ENCODE measurements at regions not wholly inside any gene's neighbourhood (a gene's known extent, or its start where the extent isn't known, plus 50 kb on each side); places are given as distances from the start of the nearest gene placed in this dataset.

- no peak for TF ChIP-seq EZH2 (IDR thresholded peaks at IDR 0.05; ENCODE audit: low read depth)
- TF ChIP-seq CTCF (conservative IDR thresholded peaks at IDR 0.05), result no peak
- Histone ChIP-seq H3K4me2 (no peak overlapping the region), H3K36me3 (ENCODE audit: low read depth) (no peaks in the 10 kb centered on the region), H2AFZ (no peak overlapping the region), H3K9me3 (ENCODE audit: insufficient read depth, low read depth) (no peaks in the 10 kb centered on the region), H3K27me3 (ENCODE audit: insufficient read depth, low read depth) (peaks cover 100% of the 10 kb centered on the region), H3K27ac (no peak overlapping the region), H3F3A (ENCODE audit: insufficient read depth, low read depth) (no peaks in the 10 kb centered on the region), H4K20me1 (ENCODE audit: insufficient read depth) (no peaks in the 10 kb centered on the region), H3K4me1 (replicated peaks; ENCODE audit: insufficient read depth) (no peaks in the 10 kb centered on the region), H3K79me2 (ENCODE audit: low read depth) (no peaks in the 10 kb centered on the region), H3K4me3 (no peak overlapping the region), H3K9me2 (ENCODE audit: insufficient read depth) (no peaks in the 10 kb centered on the region)
- no peak for DNase-seq
- intact Hi-C loops (cut with micrococcal nuclease; ENCODE audit: unreplicated experiment), result no loop called here
- POLR2A ChIA-PET (ENCODE audit: unreplicated experiment), result no interaction called here
- no TSS peak for BruUV-seq (replicated peaks)
- CTCF ChIA-PET, result no interaction called here
Observed at GRCh38 chr11:134474070-134474860, 62.2 kb upstream of the B3GAT1 start.

- no peaks in the 10 kb centered on the region for H3F3A ChIP-seq (ENCODE audit: insufficient read depth, low read depth)
- no peak overlapping the region for H3K4me3 ChIP-seq
- no peak overlapping the region for H3K4me2 ChIP-seq
- no peaks in the 10 kb centered on the region for H3K36me3 ChIP-seq (ENCODE audit: low read depth)
- no peaks in the 10 kb centered on the region for H3K79me2 ChIP-seq (ENCODE audit: low read depth)
- ChIA-PET CTCF (no interaction called here), POLR2A (ENCODE audit: unreplicated experiment) (interaction anchor here (0.7 kb wide), 1 partner anchor 70 kb away, joined by 4 read pairs; no protein-coding TSS in a partner anchor)
- no peak overlapping the region for H3K27ac ChIP-seq
- no peaks in the 10 kb centered on the region for H3K4me1 ChIP-seq (replicated peaks; ENCODE audit: insufficient read depth)
- intact Hi-C loops (cut with micrococcal nuclease; ENCODE audit: unreplicated experiment), result no loop called here
- TF ChIP-seq CTCF (conservative IDR thresholded peaks at IDR 0.05) (no peak), EZH2 (IDR thresholded peaks at IDR 0.05; ENCODE audit: low read depth) (no peak)
- DNase-seq, result no peak
- no peaks in the 10 kb centered on the region for H3K9me2 ChIP-seq (ENCODE audit: insufficient read depth)
- no peaks in the 10 kb centered on the region for H4K20me1 ChIP-seq (ENCODE audit: insufficient read depth)
- BruUV-seq (replicated peaks), result no TSS peak
- peaks cover 100% of the 10 kb centered on the region for H3K27me3 ChIP-seq (ENCODE audit: insufficient read depth, low read depth)
- H2AFZ ChIP-seq, result no peak overlapping the region
- H3K9me3 ChIP-seq (ENCODE audit: insufficient read depth, low read depth), result no peaks in the 10 kb centered on the region
Observed at GRCh38 chr11:134471716-134472455, 59.8 kb upstream of the B3GAT1 start.

- DNase-seq, result no peak
- peaks cover 100% of the 10 kb centered on the region for H3K27me3 ChIP-seq (ENCODE audit: insufficient read depth, low read depth)
- H3K79me2 ChIP-seq (ENCODE audit: low read depth), result no peaks in the 10 kb centered on the region
- no peak overlapping the region for H2AFZ ChIP-seq
- TF ChIP-seq EZH2 (IDR thresholded peaks at IDR 0.05; ENCODE audit: low read depth) (no peak), CTCF (conservative IDR thresholded peaks at IDR 0.05) (no peak)
- no peaks in the 10 kb centered on the region for H3K9me2 ChIP-seq (ENCODE audit: insufficient read depth)
- no peak overlapping the region for H3K4me3 ChIP-seq
- no peaks in the 10 kb centered on the region for H3K36me3 ChIP-seq (ENCODE audit: low read depth)
- H4K20me1 ChIP-seq (ENCODE audit: insufficient read depth), result no peaks in the 10 kb centered on the region
- no peaks in the 10 kb centered on the region for H3F3A ChIP-seq (ENCODE audit: insufficient read depth, low read depth)
- ChIA-PET POLR2A (ENCODE audit: unreplicated experiment) (no interaction called here), CTCF (no interaction called here)
- no TSS peak for BruUV-seq (replicated peaks)
- no peak overlapping the region for H3K27ac ChIP-seq
- no peak overlapping the region for H3K4me2 ChIP-seq
- intact Hi-C loops (cut with micrococcal nuclease; ENCODE audit: unreplicated experiment), result no loop called here
- H3K4me1 ChIP-seq (replicated peaks; ENCODE audit: insufficient read depth), result no peaks in the 10 kb centered on the region
- no peaks in the 10 kb centered on the region for H3K9me3 ChIP-seq (ENCODE audit: insufficient read depth, low read depth)
Observed at GRCh38 chr11:134471087-134471715, 59.2 kb upstream of the B3GAT1 start.
